ENCODE measurements at regions not wholly inside any gene's neighbourhood (a gene's known extent, or its start where the extent isn't known, plus 50 kb on each side); places are given as distances from the start of the nearest gene placed in this dataset.

DNA sequence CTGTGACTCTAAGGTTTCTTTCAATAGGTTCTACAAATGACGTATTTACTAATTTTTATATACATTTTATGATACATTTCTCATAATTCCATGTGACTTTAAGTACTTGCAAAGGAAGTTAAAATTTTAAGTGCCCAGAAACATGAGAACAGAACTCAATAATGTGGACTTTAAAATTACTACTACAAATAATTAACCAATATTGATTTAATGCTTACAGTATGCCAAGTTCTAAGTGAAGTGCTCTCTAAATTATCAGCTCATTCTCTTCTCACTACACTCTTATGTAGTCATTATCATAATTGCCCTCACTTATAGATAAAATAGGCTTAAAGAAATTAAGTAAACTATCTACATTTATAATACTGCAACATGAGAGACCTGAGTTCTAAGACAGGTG is 1690.7 kb upstream of the CDH9 start:
- TF ChIP-seq, protein P1, sequence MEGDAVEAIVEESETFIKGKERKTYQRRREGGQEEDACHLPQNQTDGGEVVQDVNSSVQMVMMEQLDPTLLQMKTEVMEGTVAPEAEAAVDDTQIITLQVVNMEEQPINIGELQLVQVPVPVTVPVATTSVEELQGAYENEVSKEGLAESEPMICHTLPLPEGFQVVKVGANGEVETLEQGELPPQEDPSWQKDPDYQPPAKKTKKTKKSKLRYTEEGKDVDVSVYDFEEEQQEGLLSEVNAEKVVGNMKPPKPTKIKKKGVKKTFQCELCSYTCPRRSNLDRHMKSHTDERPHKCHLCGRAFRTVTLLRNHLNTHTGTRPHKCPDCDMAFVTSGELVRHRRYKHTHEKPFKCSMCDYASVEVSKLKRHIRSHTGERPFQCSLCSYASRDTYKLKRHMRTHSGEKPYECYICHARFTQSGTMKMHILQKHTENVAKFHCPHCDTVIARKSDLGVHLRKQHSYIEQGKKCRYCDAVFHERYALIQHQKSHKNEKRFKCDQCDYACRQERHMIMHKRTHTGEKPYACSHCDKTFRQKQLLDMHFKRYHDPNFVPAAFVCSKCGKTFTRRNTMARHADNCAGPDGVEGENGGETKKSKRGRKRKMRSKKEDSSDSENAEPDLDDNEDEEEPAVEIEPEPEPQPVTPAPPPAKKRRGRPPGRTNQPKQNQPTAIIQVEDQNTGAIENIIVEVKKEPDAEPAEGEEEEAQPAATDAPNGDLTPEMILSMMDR (IDR thresholded peaks at IDR 0.05) = no peak
- no peak for TF ChIP-seq POLR2A (IDR thresholded peaks at IDR 0.05)

Measured in body of pancreas (tissue), 4 donors.